DMS79 treated with DMSO at 0.1 percent for 48 hours (cell line): ENCODE measurements at regions not wholly inside any gene's neighbourhood (a gene's known extent, or its start where the extent isn't known, plus 50 kb on each side); places are given as distances from the start of the nearest gene placed in this dataset.

ENCODE experiments used
- DNase-seq: peaks from one replicate; lab custom pipeline; 2025; lab: John Stamatoyannopoulos, UW

- DNase-seq: no peak
Observed at GRCh38 chr2:234193977-234194563, 143.6 kb downstream of the SPP2 start.

- peak; percentile 92 for DNase-seq
Observed at GRCh38 chr2:234191819-234192407, 141.4 kb downstream of the SPP2 start.

GRCh38 chr2:234189786-234190300 is 139.3 kb downstream of the SPP2 start:
- no peak for DNase-seq

GRCh38 chr2:234189230-234189629 is 138.7 kb downstream of the SPP2 start:
- no peak for DNase-seq

GRCh38 chr2:234187646-234188174 is 137.2 kb downstream of the SPP2 start:
- DNase-seq: no peak

- DNase-seq: no peak
Observed at GRCh38 chr2:234181121-234181520, 130.6 kb downstream of the SPP2 start.

- no peak for DNase-seq
Observed at GRCh38 chr2:234179031-234179363, 128.5 kb downstream of the SPP2 start.

- peak; percentile 66 for DNase-seq
Observed at GRCh38 chr2:234178330-234179030, 128.0 kb downstream of the SPP2 start.

- DNase-seq: no peak
Observed at GRCh38 chr2:234175649-234176048, 125.1 kb downstream of the SPP2 start.

- DNase-seq: no peak
Observed at GRCh38 chr2:234174742-234175141, 124.2 kb downstream of the SPP2 start.

GRCh38 chr2:234172532-234172931 is 122.0 kb downstream of the SPP2 start:
- no peak for DNase-seq

- DNase-seq: no peak
Observed at GRCh38 chr2:234172066-234172465, 121.6 kb downstream of the SPP2 start.

- DNase-seq: no peak
Observed at GRCh38 chr2:234171666-234172065, 121.2 kb downstream of the SPP2 start.

GRCh38 chr2:234169674-234170073 is 119.2 kb downstream of the SPP2 start:
- no peak for DNase-seq

- peak; percentile 13 for DNase-seq
Observed at GRCh38 chr2:234168605-234169570, 118.4 kb downstream of the SPP2 start.

- no peak for DNase-seq
Observed at GRCh38 chr2:234166531-234166930, 116.0 kb downstream of the SPP2 start.

- no peak for DNase-seq
Observed at GRCh38 chr2:234165421-234165820, 114.9 kb downstream of the SPP2 start.

- peak; percentile 62 for DNase-seq
Observed at GRCh38 chr2:234164493-234165413, 114.3 kb downstream of the SPP2 start.

- no peak for DNase-seq
Observed at GRCh38 chr2:234163510-234164045, 113.1 kb downstream of the SPP2 start.

- no peak for DNase-seq
Observed at GRCh38 chr2:234162861-234163260, 112.4 kb downstream of the SPP2 start.

GRCh38 chr2:234161932-234162331 is 111.4 kb downstream of the SPP2 start:
- no peak for DNase-seq
